Amniotic epithelial cell (primary cell): ENCODE measurements at regions not wholly inside any gene's neighbourhood (a gene's known extent, or its start where the extent isn't known, plus 50 kb on each side); places are given as distances from the start of the nearest gene placed in this dataset.
"Not testable (repeated sequence)": the region's sequence is repeated elsewhere in the genome, so short reads cannot be mapped to it uniquely, and the experiment has no call there.

Experiments
- DNase-seq: peaks from one replicate; pipeline ENCODE4 v3.0.0-alpha.2; 2010; ENCODE audit warnings: low read depth

DNA sequence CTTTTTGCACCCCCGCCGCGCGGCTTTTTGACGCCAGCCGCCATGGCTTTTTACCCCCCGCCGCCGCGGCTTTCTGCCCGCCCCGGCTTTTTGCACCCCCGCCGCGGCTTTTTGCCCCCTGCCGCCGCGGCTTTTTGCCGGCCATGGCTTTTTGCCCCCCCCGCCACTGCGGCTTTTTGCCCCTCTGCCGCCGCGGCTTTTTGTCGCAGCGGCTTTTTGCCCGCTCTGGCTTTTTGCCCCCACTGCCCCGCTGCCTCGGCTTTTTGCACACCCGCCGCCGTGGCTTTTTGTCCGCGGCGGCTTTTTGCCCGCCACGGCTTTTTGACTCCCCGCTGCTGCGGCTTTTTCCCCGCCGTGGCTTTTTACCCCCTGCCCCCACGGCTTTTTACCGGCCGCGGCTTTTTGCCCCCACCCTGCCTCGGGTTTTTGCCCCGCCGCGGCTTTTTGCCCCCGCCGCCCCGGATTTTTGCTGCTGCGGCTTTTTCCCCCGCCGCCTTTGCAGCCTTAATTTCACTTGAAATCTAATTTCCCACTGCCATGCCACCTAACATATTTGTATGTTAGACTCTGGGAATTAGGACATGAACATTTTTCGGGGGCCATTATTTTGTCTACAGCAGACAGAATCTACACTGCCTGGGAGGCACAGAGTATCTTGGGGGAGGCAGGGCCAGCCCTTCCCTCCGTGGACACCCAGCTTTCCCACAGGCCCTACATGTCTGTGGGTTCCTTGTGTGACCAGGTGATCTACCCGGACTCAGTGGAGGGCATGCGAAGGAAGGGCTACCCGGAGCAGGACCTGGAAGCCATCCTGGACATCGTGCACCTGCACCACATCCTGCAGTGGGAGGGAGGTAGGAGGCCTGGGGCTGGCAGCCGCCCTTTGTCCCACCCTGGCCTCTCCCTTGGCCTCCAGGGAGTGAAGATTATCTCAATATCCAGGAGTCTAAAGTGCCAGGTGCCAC, 3031.0 kb upstream of the TEKT4 start:
- DNase-seq: no peak

GRCh38 chr2:91842264-91842663, 3029.0 kb upstream of the TEKT4 start:
- not testable (repeated sequence) for DNase-seq

GRCh38 chr2:91842913-91843312, 3028.3 kb upstream of the TEKT4 start:
- DNase-seq: not testable (repeated sequence)

DNA sequence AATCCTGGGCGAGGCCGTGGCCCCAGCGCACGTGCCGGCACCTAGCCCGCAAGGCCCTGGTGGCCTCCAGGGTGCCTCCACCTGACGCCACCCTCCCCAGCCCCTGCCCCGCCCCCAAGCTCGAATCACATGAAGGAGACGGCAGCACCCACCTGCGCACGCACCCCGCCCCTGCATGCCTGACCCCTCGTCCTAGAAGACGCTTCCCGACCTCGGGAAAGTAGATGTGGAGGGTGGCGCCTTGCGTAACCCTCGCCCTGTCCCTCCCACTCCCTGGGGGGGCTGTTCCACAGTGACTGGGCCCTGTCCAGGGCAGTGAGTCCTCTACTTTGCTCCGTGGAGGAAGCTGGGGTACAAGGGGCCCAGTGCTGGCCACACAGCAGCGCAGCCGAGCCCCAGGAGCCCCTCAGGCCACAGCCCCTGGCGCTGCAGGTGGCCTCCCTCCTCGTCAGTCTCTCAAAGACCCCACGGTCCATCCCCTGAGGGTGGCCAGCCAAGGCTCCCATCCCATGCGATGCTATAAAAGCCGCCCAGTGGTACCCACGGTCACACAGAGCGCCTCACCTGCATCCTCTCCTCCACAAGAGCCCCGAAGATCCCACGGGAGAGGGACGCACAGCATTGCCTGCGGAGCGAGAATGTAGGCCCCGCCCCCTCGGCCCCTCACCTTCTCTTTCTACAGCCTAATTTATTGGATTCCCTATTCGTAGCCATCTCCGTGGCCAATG, 3027.3 kb upstream of the TEKT4 start:
- DNase-seq: not testable (repeated sequence)

DNA sequence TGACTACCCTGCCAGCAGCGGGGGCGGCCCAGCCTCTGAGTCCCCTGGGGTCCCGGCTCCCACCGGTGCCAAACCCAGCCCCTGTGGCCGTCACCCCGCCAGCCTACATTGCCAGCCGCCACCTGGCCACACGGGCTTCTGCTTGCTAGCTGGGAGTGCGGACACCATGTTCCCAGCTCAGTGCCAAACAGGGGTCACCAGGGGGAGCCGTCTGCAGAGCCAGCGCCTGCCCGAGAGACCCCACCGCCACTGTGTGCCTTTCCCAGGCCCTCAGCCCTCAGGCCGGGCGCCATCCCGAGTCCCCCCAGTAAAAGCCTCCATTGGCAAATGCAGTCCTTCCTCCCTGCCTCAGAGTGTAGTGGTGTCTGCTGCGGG, 3026.8 kb upstream of the TEKT4 start:
- DNase-seq: not testable (repeated sequence)

DNA sequence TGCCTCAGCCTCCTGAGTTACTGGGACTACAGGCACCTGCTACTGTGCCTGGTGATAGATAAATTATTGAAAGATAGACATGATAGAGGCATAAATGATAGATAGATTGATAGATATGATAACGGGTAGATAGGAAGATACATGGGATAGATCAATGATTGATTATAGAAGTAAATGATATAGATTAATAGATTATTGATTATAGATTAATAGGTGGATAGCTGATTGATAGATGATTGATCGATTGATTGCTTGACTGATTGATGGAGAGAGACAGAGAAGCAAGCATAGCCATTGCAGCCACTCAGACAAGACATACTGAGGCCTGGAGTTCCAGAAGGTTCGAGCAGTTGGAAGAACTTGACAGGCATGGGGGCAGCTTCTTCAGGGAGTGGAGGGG, 3024.8 kb upstream of the TEKT4 start:
- not testable (repeated sequence) for DNase-seq

- DNase-seq: not testable (repeated sequence)
Observed at GRCh38 chr2:91851689-91852420, 3019.4 kb upstream of the TEKT4 start.

DNA sequence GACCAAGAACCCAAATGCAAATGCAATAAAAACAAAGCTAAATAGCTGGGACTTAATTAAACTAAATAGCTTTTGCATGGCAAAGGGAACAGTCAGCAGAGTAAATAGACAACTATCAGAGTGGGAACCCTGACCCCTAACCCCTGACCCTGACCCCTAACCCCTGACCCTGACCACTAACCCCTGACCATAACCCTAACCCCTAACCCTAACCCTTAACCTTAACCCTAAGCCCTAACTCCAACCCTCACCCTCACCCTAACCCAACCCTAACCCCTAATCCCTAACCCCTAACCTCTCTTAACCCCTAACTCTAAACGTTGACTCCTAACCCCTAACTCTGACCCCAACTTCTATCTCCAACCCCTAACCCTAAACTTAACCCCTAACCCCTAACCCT, 3014.3 kb upstream of the TEKT4 start:
- not testable (repeated sequence) for DNase-seq

DNA sequence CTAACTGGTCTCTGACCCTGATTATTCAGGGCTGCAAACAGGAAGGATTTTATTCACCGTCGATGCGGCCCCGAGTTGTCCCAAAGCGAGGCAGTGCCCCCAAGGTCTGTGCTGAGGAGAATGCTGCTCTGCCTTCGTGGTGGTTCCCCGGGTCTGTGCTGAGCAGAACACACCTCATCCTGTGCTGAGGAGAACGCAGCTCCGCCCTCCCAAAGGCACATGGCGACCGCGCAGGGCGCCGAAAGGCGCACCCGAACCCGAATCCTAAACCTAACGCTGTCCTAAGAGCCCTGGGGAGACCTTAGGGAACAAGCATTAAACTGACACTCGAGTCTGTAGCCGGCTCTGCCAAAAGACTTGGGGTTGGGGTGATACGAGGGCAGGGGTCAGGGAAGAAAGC, 3013.5 kb upstream of the TEKT4 start:
- DNase-seq: not testable (repeated sequence)

DNA sequence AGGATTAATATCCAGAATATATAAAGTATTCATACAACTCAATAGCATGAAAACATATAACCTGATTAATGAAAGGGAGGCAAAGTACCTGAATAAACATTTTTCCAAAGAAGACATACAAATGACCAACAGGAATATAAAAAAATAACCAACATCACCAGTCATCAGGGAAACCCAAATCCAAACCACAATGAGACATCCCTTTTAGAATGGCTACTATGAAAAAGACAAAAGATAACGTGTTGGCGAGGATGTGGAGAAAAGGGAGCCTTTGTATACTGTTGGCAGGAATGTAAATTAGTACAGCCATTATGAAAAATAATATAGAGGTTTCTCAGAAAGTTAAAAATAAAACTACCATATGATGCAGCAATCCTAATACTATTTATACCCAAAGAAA, 2999.5 kb upstream of the TEKT4 start:
- DNase-seq: not testable (repeated sequence)

DNA sequence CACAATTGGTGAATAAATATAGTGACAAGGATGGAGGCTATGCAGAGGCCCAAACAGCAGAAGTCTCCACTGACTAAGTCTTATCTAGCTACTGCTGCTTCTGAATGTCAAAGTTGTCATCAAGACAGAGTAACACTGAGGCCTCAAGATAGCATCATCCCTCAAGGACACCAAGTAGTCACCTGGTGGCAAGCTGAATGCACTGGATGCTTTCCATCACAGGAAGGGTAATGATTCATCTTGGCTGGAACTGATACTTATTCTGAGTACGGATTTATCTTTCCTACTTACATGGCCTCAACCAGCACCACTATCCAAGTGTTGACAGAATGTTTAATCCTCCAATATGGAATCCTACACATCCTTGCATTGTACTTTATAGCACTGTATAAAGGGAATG, 2997.8 kb upstream of the TEKT4 start:
- DNase-seq: not testable (repeated sequence)

DNA sequence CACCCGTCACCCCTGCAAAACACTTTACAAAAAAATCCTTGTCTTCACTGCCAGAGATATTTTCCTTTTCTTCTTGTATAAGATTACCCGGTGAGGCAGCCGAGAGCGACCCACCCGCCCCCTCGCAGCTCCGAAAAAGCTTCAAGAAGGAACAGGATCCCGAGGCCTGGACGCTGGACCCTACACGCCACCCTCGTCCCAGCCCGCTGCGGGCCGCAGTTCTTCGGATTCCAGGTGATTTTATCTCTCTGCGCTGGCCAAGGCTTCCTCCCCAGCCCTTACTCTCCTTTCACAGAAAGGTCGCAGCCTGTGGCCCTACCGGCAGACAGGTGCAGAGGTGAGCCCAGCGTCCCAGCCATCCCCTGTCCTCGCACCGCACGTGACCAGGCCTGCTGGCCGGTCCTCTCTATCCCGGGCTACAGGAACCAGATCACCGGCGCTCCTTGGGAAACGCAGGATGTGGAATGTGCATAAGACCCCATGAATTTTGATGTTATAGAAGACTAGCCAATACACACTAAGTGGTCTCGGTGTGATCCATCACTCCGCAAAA, 2993.5 kb upstream of the TEKT4 start:
- DNase-seq: not testable (repeated sequence)

- not testable (repeated sequence) for DNase-seq
Observed at GRCh38 chr2:91895091-91895490, 2976.1 kb upstream of the TEKT4 start.

- not testable (repeated sequence) for DNase-seq
Observed at GRCh38 chr2:91917602-91918001, 2953.6 kb upstream of the TEKT4 start.
